ENCODE measurements at regions not wholly inside any gene's neighbourhood (a gene's known extent, or its start where the extent isn't known, plus 50 kb on each side); places are given as distances from the start of the nearest gene placed in this dataset.

GRCh38 chr2:138245310-138245709 lies 256.3 kb upstream of the SPOPL start:
- TF ChIP-seq POLR2A (IDR thresholded peaks at IDR 0.05) = no peak
- TF ChIP-seq, protein P1, sequence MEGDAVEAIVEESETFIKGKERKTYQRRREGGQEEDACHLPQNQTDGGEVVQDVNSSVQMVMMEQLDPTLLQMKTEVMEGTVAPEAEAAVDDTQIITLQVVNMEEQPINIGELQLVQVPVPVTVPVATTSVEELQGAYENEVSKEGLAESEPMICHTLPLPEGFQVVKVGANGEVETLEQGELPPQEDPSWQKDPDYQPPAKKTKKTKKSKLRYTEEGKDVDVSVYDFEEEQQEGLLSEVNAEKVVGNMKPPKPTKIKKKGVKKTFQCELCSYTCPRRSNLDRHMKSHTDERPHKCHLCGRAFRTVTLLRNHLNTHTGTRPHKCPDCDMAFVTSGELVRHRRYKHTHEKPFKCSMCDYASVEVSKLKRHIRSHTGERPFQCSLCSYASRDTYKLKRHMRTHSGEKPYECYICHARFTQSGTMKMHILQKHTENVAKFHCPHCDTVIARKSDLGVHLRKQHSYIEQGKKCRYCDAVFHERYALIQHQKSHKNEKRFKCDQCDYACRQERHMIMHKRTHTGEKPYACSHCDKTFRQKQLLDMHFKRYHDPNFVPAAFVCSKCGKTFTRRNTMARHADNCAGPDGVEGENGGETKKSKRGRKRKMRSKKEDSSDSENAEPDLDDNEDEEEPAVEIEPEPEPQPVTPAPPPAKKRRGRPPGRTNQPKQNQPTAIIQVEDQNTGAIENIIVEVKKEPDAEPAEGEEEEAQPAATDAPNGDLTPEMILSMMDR (IDR thresholded peaks at IDR 0.05) = no peak

Data from uterus (tissue), 2 donors.